ENCODE measurements at regions not wholly inside any gene's neighbourhood (a gene's known extent, or its start where the extent isn't known, plus 50 kb on each side); places are given as distances from the start of the nearest gene placed in this dataset.
A peak's percentile ranks its signal among the peaks of the same experiment; 100 is the strongest.
"Not testable (repeated sequence)": the region's sequence is repeated elsewhere in the genome, so short reads cannot be mapped to it uniquely, and the experiment has no call there.

DNA sequence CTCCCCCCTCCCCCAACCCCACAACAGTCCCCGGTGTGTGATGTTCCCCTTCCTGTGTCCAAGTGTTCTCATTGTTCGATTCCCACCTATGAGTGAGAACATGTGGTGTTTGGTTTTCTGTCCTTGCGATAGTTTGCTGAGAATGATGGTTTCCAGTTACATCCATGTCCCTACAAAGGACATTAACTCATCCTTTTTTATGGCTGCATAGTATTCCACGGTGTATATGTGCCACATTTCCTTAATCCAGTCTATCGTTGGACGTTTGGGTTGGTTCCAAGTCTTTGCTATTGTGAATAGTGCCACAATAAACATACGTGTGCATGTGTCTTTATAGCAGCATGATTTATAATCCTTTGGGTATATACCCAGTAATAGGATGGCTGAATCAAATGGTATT, 107.3 kb downstream of the ZNF648 start:
- in situ Hi-C loops (cut with HindIII; ENCODE audit: low pct_unique_long_range_greater_than_20kb, low sequenced_read_pairs); DNase-seq (ENCODE audit: low read depth): not testable (repeated sequence)

DNA sequence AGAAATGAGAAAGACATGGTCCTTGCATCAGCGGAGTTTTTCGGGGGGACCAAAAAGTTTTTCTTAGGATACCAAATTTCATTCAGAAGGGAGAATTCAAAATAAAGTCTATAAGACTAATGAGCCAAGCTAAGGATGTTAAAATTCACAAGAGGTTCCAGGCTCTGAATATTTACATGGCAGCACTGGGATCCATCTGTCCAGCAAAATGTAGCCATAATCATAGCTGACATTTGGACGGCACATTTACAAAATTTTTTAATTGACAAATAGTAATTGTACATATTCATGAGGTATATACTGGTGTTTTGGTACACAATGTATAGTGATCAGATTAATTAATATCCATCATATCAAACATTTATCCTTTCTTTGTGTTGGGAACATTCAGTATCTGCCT, 107.9 kb downstream of the ZNF648 start:
- no peak for DNase-seq (ENCODE audit: low read depth)
- in situ Hi-C loops (cut with HindIII; ENCODE audit: low pct_unique_long_range_greater_than_20kb, low sequenced_read_pairs) = no loop called here

DNA sequence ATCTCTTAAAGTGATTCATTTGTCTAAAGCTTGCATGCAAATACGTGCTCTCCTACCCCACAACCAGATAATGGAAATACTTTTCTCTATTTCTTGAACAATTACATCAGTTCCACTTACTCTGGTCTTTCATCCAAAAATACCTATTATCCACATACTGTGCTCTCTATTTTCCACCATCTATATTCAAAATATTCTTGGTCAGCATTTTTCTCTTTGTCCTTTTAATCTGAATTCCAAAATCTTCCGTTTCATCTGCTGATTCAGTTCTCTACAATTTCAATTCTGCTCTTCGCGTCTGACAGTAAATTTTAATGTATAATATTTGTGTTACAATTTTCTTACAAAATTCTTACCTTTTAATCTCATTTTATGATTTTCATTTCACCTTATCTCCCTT, 110.3 kb downstream of the ZNF648 start:
- no peak for DNase-seq (ENCODE audit: low read depth)
- in situ Hi-C loops (cut with HindIII; ENCODE audit: low pct_unique_long_range_greater_than_20kb, low sequenced_read_pairs) = no loop called here

DNA sequence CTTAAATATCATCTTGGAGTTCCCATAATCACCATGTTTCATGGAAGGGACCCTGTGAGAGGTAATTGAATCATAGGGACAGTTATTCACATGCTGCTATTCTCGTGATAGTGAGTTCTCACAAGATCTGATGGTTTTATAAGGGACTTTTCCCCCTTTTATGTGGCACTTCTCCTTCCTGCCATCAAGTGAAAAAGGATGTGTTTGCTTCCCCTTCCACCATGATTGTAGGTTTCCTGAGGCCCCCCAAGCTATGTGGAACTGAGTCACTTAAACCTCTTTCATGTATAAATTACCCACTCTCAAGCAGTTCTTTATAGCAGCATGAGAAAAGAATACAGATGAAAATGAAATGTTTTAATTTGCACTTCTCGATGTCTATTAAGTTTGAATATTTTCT, 112.0 kb downstream of the ZNF648 start:
- in situ Hi-C loops (cut with HindIII; ENCODE audit: low pct_unique_long_range_greater_than_20kb, low sequenced_read_pairs) = no loop called here
- DNase-seq (ENCODE audit: low read depth) = no peak

DNA sequence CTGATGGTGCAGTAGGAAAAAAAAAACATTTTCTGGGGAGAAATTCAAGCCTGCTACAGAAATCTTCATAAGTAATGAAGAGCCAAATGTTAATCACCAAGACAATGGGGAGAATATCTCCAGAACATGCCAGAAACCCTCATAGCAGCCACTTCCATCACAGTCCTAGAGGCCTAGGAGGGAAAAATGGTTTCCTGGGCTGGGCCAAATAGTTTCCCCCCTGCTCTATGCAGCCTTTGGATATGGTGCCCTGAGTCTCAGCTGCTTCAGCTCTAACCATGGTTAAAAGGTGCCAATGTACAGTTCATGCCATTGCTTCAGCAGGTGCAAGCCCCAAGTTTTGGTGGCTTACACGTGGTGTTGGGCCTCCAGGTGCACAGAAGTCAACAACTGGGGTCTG, 113.1 kb downstream of the ZNF648 start:
- in situ Hi-C loops (cut with HindIII; ENCODE audit: low pct_unique_long_range_greater_than_20kb, low sequenced_read_pairs) = no loop called here
- DNase-seq (ENCODE audit: low read depth) = no peak

DNA sequence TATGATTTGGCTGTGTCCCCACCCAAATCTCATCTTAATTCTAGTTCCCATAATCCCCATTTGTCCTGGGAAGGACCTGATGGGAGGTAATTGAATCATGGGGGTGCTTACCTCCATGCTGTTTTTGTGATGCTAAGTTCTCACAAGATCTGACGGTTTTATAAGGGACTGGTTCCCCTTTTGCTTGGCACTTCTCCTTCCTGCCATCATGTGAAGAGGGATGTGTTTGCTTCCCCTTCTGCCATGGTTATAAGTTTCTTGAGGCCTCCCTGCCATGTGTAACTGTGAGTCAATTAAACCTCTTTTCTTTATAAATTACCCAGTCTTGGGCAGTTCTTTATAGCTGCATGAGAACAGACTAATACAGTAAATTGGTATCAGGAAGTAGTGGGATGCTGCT, 114.1 kb downstream of the ZNF648 start:
- in situ Hi-C loops (cut with HindIII; ENCODE audit: low pct_unique_long_range_greater_than_20kb, low sequenced_read_pairs) = no loop called here
- DNase-seq (ENCODE audit: low read depth) = no peak

DNA sequence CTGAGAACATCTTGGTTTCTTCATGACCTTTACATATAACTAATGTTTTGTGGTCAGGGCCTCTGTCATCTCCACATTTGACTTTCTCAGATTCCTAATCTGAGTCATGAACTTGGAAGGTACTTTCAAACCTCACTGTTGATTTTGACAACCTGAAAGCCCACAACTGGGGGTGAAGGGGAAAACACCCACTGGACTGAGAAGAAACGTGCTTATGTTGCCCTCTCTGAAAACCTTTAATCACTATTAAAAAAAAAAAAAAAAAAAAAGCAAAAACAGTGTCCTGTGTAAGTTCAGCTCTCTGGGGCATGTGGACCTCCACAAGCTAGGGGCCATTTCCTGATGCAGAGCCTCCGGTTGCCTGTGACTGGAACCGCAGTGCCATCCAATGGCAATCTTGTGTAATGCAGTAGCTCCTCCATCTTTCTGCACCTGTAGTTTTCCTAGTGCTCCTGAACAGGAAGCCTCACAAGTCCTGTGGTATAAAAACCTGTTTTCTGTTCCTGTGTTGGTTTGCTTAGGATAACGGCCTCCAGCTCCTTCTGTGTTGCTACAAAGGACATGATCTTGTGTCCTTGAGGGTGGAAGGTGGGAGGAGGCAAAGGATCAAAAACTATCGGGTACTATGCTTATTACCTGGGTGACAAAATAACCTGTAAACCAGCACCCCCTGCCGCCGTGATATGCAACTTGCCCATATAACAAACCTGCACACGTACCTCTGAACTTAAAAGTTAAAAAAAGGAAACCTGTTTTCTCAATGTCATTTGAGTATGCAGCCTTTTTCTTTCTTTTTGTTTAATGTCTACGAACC, 124.5 kb downstream of the ZNF648 start:
- in situ Hi-C loops (cut with HindIII; ENCODE audit: low pct_unique_long_range_greater_than_20kb, low sequenced_read_pairs) = no loop called here
- peak; percentile 69 for DNase-seq (ENCODE audit: low read depth)

DNA sequence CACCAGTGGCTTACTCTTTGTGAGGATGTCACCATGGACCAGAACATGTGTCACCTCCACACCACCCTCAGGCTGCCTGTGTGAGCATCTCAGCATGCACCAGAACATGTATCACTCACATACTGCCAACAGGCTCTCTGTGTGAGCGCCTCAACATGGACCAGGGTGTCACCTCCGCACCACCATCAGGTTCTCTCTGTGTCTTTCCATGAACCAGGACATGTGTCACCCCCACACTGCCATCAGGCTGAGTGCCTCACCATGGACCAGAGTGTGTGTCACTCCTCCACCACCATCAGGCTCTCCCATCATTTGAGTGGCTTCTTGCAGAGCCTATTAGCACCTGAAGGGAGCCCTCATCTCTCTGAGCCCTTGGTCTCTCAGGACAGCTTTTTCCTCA, 125.2 kb downstream of the ZNF648 start:
- in situ Hi-C loops (cut with HindIII; ENCODE audit: low pct_unique_long_range_greater_than_20kb, low sequenced_read_pairs) = no loop called here

DNA sequence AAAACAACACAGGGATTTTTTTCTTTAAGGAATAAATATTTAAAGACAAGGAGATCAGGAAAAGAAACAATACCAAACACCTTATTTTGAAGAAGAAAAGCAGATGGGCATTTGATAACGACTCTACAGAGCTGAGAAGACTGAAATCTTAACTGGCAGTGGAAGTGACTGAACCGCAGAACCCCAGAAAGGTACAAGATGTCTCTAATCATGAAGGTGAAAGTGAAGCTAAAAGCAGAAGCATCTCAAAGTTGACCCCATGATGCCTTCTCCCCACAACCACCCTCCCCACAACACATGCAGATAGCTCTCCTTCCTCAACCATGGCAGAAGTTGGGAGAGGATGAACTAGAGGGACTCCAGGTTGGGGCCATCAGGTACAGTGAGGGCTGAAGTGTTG, 129.6 kb downstream of the ZNF648 start:
- in situ Hi-C loops (cut with HindIII; ENCODE audit: low pct_unique_long_range_greater_than_20kb, low sequenced_read_pairs) = no loop called here
- DNase-seq (ENCODE audit: low read depth) = no peak

More for the DNA sequence above, 125.2 kb downstream of the ZNF648 start:
- DNase-seq (ENCODE audit: low read depth) = no peak

DNA sequence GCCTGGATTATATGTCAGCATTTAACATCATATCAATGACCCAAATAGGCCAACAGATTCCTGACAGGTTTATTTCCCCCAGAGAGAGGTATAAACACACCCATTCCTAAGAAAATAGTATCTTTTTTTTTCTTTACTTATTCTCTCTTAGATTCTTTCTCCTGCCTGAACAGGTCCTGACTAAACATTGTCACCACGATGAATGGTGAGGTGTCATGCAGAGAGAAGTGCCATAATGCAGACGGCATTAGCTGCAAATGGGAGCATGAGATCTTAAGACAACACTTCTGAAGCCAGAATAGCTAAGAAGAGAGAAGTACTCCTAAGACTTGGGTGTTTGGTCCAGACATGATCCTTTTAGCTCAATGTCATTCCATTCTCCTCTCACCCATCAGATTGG, 131.3 kb downstream of the ZNF648 start:
- in situ Hi-C loops (cut with HindIII; ENCODE audit: low pct_unique_long_range_greater_than_20kb, low sequenced_read_pairs) = no loop called here

DNA sequence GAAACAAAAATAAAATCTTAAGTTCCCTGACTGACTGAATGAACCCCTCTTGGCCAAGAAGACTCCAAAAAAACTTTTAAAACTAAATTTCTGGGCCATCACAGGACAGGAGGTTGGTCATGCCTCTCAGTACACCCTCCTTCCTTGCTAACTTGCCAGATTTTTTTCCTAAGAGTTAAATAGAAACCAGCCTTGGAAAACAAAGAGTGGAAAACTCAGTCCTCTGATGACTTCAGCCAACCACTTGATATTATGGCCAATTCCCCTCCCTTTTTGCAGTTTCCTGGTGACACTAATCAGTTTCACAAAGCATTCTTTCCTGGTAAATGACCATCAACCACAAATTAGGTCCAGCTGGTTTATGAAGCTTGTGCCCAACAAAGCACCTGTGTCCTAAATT, 134.8 kb downstream of the ZNF648 start:
- in situ Hi-C loops (cut with HindIII; ENCODE audit: low pct_unique_long_range_greater_than_20kb, low sequenced_read_pairs) = no loop called here

More for the DNA sequence above, 131.3 kb downstream of the ZNF648 start:
- no peak for DNase-seq (ENCODE audit: low read depth)

DNA sequence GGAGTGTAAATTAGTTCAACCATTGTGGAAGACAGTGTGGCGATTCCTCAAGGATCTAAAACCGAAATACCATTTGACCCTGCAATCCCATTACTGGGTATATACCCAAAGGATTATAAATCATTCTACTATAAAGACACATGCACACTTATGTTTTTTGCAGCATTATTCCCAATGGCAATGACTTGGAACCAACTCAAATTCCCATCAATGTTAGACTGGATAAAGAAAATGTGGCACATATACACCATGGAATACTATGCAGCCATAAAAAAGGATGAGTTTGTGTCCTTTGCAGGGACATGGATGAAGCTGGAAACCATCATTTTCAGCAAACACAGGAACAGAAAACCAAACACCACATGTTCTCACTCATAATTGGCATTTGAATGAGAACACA, 137.5 kb downstream of the ZNF648 start:
- DNase-seq (ENCODE audit: low read depth); in situ Hi-C loops (cut with HindIII; ENCODE audit: low pct_unique_long_range_greater_than_20kb, low sequenced_read_pairs): not testable (repeated sequence)

More for the DNA sequence above, 134.8 kb downstream of the ZNF648 start:
- no peak for DNase-seq (ENCODE audit: low read depth)

DNA sequence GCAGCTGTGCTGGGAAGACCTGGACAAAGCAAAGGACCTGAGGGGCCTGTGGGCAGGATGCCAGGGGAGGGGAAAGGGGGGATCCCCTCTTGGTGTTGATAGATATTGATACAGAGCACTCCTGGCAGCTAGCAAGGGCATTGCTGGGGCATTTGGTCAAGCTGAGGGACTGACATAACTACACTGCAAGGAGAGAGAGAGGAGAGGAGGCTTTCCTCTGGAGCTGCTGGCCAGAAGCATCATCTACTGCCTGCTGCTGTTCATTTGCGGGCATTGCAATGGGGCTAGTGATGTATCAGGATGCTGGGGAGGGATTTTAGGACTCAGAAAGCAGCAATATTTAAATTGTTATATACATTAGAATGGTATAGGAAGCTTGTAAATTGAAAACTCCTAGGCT, 142.0 kb downstream of the ZNF648 start:
- in situ Hi-C loops (cut with HindIII; ENCODE audit: low pct_unique_long_range_greater_than_20kb, low sequenced_read_pairs) = no loop called here

DNA sequence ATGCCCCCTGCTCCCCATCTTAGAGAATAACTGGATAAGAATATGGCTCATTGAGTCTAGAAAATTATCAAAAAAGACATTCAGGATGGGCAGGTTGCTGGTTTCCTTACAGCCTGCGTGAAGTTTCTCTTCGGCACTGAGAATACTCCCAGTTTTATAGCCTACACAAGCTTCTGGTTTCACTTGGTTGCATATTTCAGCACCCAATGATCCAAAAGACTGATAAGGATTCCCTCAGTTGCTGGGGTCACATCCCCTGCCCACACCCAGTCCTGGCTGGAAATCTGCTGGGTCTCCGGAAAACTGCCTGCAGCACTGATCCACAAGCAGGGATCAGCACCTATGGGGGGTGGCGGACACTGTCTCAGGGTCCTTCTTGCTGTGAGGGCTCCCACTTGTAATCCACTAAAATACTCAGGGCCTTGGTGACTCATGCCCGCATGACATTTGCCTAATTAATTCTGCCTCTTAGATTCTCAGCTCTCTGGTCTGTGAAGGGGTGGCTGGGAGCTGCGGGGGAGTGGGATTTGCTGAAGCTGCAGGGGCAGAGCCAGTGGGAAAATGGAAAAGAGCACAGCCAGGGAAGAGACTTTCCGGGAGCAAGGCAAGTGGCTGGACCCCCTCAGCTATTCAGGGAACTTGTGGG, 142.5 kb downstream of the ZNF648 start:
- in situ Hi-C loops (cut with HindIII; ENCODE audit: low pct_unique_long_range_greater_than_20kb, low sequenced_read_pairs) = no loop called here

More for the DNA sequence above, 142.0 kb downstream of the ZNF648 start:
- no peak for DNase-seq (ENCODE audit: low read depth)

DNA sequence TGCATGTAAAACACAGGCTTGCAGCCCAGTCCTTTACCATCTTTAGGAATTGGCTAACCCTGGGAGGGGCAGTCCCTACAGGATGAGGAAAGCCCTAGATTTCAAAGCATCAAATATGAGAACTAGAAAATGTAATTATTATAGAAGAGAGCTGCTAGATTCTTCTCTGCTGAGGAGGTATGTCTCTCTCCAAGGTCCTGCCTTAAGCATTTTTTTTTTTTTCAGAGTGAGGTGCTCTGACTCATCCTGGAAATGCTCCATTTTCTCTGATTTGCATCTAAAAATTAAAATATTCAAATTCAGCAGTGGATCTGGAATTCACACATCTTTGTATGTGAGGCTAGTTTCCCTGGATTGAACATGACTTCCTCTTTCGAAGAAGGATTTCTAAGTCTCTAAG, 149.8 kb downstream of the ZNF648 start:
- DNase-seq (ENCODE audit: low read depth) = no peak
- in situ Hi-C loops (cut with HindIII; ENCODE audit: low pct_unique_long_range_greater_than_20kb, low sequenced_read_pairs) = no loop called here

More for the DNA sequence above, 142.5 kb downstream of the ZNF648 start:
- DNase-seq (ENCODE audit: low read depth) = no peak

DNA sequence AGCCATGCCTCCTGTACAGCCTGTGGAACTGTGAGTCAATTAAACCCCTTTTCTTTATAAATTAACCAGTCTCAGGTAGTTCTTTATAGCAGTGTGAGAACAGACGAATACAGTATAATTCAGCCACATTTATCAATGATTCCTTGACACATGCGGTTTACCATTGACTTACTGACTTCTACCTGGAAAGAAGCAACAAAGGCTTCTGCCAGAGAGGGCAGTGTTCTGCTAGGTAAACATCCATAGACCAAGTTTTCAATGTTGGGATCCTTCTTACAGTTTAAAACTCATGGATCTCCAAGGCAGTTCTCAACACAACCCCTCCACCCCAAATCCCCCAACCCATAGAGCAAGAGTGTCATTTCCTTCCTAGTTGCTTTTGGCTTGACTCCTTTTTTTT, 150.6 kb downstream of the ZNF648 start:
- no peak for DNase-seq (ENCODE audit: low read depth)

DNA sequence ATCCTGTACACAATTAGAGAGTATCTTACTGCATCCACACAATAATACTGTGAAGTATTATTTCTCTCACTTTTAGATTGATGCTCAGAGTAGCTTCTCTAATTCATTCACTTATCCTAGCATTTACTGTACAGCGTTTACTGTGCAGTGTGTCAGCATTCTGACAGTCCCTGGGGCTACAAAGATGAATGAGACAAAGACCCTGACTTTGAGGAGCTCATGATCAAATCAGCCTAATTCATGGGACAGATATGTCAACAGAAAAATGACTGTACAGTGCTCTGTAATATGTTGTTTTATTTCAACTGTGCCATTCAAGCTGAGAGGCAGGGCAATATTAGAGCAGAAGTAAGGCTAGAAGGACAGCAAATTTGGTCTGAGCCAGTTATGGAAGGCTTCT, 152.5 kb downstream of the ZNF648 start:
- in situ Hi-C loops (cut with HindIII; ENCODE audit: low pct_unique_long_range_greater_than_20kb, low sequenced_read_pairs) = no loop called here
- no peak for DNase-seq (ENCODE audit: low read depth)

More for the DNA sequence above, 150.6 kb downstream of the ZNF648 start:
- in situ Hi-C loops (cut with HindIII; ENCODE audit: low pct_unique_long_range_greater_than_20kb, low sequenced_read_pairs) = no loop called here

DNA sequence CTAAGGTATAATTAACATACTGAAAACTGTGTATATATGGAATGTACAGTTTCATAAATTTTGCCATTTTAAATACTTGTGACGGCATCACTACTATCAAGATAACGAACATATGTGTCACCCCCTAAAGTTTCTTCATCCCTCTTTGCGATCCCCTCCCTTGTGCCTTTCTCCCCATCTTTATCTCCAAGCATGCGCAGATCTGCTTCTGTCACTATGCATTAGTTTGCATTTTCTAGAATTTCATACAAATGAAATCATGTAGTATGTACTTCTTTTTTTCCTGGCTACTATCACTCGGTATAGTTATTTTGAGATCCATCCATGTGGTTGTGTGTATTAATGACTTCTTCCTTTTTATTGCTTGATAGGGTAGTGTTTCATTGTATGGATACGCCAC, 154.9 kb downstream of the ZNF648 start:
- in situ Hi-C loops (cut with HindIII; ENCODE audit: low pct_unique_long_range_greater_than_20kb, low sequenced_read_pairs) = no loop called here
- no peak for DNase-seq (ENCODE audit: low read depth)

DNA sequence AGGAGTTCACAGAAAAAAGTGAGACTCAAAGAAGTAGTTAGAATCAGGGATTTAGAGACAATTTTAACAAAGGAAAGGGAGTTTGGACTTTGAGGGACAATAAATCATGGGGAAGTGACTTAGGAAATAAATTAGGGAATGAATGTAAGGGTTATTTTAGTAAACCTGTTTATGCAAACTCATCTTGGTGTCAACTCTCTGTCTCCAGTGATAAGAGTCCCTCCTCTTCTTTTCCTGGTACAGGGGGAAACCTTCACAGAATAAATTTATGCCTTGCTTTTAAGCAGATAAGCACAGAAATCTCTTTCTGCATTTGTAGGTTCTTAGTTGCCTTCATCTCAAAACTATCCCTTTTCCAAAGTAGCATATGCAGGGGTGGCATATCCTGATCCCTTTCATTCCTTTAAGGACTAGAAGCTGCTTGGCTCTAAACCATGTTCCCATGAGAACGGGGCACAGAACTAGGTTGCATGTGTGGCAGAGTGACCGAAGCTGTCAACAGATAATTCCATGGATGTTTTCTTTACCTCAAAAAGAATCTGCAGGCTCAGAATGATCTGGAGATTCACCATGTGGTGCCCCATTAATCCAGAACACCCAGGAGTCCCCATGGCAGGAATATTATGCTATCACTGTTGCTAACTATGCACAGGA, 155.4 kb downstream of the ZNF648 start:
- DNase-seq (ENCODE audit: low read depth) = no peak
- in situ Hi-C loops (cut with HindIII; ENCODE audit: low pct_unique_long_range_greater_than_20kb, low sequenced_read_pairs) = no loop called here
